ENCODE measurements at regions not wholly inside any gene's neighbourhood (a gene's known extent, or its start where the extent isn't known, plus 50 kb on each side); places are given as distances from the start of the nearest gene placed in this dataset.
A peak's percentile ranks its signal among the peaks of the same experiment; 100 is the strongest.
"Not testable (repeated sequence)": the region's sequence is repeated elsewhere in the genome, so short reads cannot be mapped to it uniquely, and the experiment has no call there.

GRCh38 chr20:25856256-25856884, 159.7 kb upstream of the ZNF337 start:
- no peak for TF ChIP-seq CTCF (IDR thresholded peaks at IDR 0.05)
- Histone ChIP-seq H3K4me3 (no peak overlapping the region), H3K4me1 (peaks cover 5% of the 10 kb centered on the region), H3K9me3 (no peaks in the 10 kb centered on the region), H3K27ac (no peak overlapping the region), H3K27me3 (ENCODE audit: insufficient read depth in 3 of 3, low read length in 2 of 3) (no peaks in the 10 kb centered on the region), H3K36me3 (ENCODE audit: insufficient read depth in 1 of 2, low read depth in 1 of 2) (no peaks in the 10 kb centered on the region)
- intact Hi-C loops (cut with DNase I) = no loop called here
- no peak for DNase-seq
- 90 to 94% (median 92%) methylated on average over 21 of the region's 21 CpGs for WGBS, 3 donors
- ATAC-seq = no peak

GRCh38 chr20:25855451-25856156, 159.0 kb upstream of the ZNF337 start:
- intact Hi-C loops (cut with DNase I) = not testable (repeated sequence)

GRCh38 chr20:25854666-25855065, 158.0 kb upstream of the ZNF337 start:
- H3K9me3 ChIP-seq; H3K36me3 ChIP-seq (ENCODE audit: insufficient read depth in 1 of 2, low read depth in 1 of 2); ATAC-seq; H3K4me1 ChIP-seq; DNase-seq; H3K27me3 ChIP-seq (ENCODE audit: insufficient read depth in 3 of 3, low read length in 2 of 3); H3K27ac ChIP-seq; intact Hi-C loops (cut with DNase I): not testable (repeated sequence)
- H3K4me3 ChIP-seq = peak overlapping the region; percentile 86
- WGBS, 3 donors = 89 to 92% (median 91%) methylated on average over 11 of the region's 11 CpGs

More at GRCh38 chr20:25855451-25856156, 159.0 kb upstream of the ZNF337 start:
- DNase-seq = peak in 1 of 2 donors; percentile 32
- H3K9me3 ChIP-seq; H3K4me1 ChIP-seq; H3K27me3 ChIP-seq (ENCODE audit: insufficient read depth in 3 of 3, low read length in 2 of 3); H3K36me3 ChIP-seq (ENCODE audit: insufficient read depth in 1 of 2, low read depth in 1 of 2); H3K4me3 ChIP-seq; H3K27ac ChIP-seq; ATAC-seq: not testable (repeated sequence)
- 93 to 95% (median 95%) methylated on average over 23 of the region's 23 CpGs for WGBS, 3 donors

- H3K27me3 ChIP-seq (ENCODE audit: insufficient read depth in 3 of 3, low read length in 2 of 3); intact Hi-C loops (cut with DNase I); H3K36me3 ChIP-seq (ENCODE audit: insufficient read depth in 1 of 2, low read depth in 1 of 2); H3K9me3 ChIP-seq; H3K4me1 ChIP-seq: not testable (repeated sequence)
- Histone ChIP-seq H3K27ac (peak overlapping the region; percentile 68), H3K4me3 (peak overlapping the region; percentile 86)
- DNase-seq = peak; percentile 92 to 95
- 1% methylated on average over 41 to 55 of the region's 55 CpGs for WGBS, 3 donors
- peak; percentile 91 to 93 (median 92) for ATAC-seq
Observed at GRCh38 chr20:25853718-25854388, 157.2 kb upstream of the ZNF337 start.

- H3K4me1 ChIP-seq; H3K36me3 ChIP-seq (ENCODE audit: insufficient read depth in 1 of 2, low read depth in 1 of 2); intact Hi-C loops (cut with DNase I); H3K9me3 ChIP-seq; H3K27me3 ChIP-seq (ENCODE audit: insufficient read depth in 3 of 3, low read length in 2 of 3): not testable (repeated sequence)
- DNase-seq = peak in 1 of 2 donors; percentile 39
- H3K4me3 ChIP-seq = peak overlapping the region; percentile 86
- WGBS, 3 donors = 29 to 47% (median 30%) methylated on average over 27 to 31 of the region's 31 CpGs
- peak overlapping the region; percentile 68 for H3K27ac ChIP-seq
- peak; percentile 6 to 51 (median 41) for ATAC-seq
Observed at GRCh38 chr20:25852968-25853717, 156.5 kb upstream of the ZNF337 start.

GRCh38 chr20:25850133-25850532, 153.5 kb upstream of the ZNF337 start:
- H3K9me3 ChIP-seq; H3K4me1 ChIP-seq; H3K36me3 ChIP-seq (ENCODE audit: insufficient read depth in 1 of 2, low read depth in 1 of 2); H3K4me3 ChIP-seq; H3K27ac ChIP-seq; DNase-seq; ATAC-seq; intact Hi-C loops (cut with DNase I); H3K27me3 ChIP-seq (ENCODE audit: insufficient read depth in 3 of 3, low read length in 2 of 3): not testable (repeated sequence)
- WGBS, 3 donors = 61 to 71% (median 63%) methylated on average over 4 of the region's 4 CpGs
